Ishikawa (cell line): ENCODE measurements at regions not wholly inside any gene's neighbourhood (a gene's known extent, or its start where the extent isn't known, plus 50 kb on each side); places are given as distances from the start of the nearest gene placed in this dataset.

ENCODE experiments used
- CEBPB ChIP-seq: IDR thresholded peaks from 2 replicates; pipeline ENCODE4 v1.6.1; 2012
- CREB1 ChIP-seq: IDR thresholded peaks from 2 replicates; pipeline ENCODE4 v1.6.1; 2012; ENCODE audit warnings: low read depth
- EGR1 ChIP-seq: IDR thresholded peaks from 2 replicates; pipeline ENCODE4 v1.6.1; 2012
- EP300 ChIP-seq: IDR thresholded peaks from 2 replicates; pipeline ENCODE4 v1.6.1; 2012; ENCODE audit warnings: borderline replicate concordance
- FOXM1 ChIP-seq: IDR thresholded peaks from 2 replicates; pipeline ENCODE4 v1.6.1; 2012; ENCODE audit warnings: low read depth, borderline replicate concordance
- MAX ChIP-seq: IDR thresholded peaks from 2 replicates; pipeline ENCODE4 v1.6.1; 2012
- NFIC ChIP-seq: IDR thresholded peaks from 2 replicates; pipeline ENCODE4 v1.6.1; 2012
- RAD21 ChIP-seq: IDR thresholded peaks from 2 replicates; pipeline ENCODE4 v1.6.1; 2012; ENCODE audit warnings: low read depth
- REST ChIP-seq: IDR thresholded peaks from 2 replicates; pipeline ENCODE4 v1.6.1; 2012; ENCODE audit warnings: low read depth, mild to moderate bottlenecking
- TAF1 ChIP-seq: IDR thresholded peaks from 2 replicates; pipeline ENCODE4 v1.6.1; 2012; ENCODE audit warnings: low read depth, mild to moderate bottlenecking
- TCF12 ChIP-seq: IDR thresholded peaks from 2 replicates; pipeline ENCODE4 v1.6.1; 2012; ENCODE audit warnings: low read depth
- TEAD4 ChIP-seq: IDR thresholded peaks from 2 replicates; pipeline ENCODE4 v1.6.1; 2012
- USF1 ChIP-seq: IDR thresholded peaks from 2 replicates; pipeline ENCODE4 v1.6.1; 2012
- YY1 ChIP-seq: IDR thresholded peaks from 2 replicates; pipeline ENCODE4 v1.6.1; 2012; ENCODE audit warnings: low read depth
- ZBTB7A ChIP-seq: IDR thresholded peaks from 2 replicates; pipeline ENCODE4 v1.6.1; 2012; ENCODE audit warnings: low read depth

GRCh38 chr2:220789961-220790360 is 782.1 kb downstream of the EPHA4 start:
- TF ChIP-seq EP300 (no peak), REST (no peak), RAD21 (no peak), YY1 (no peak), FOXM1 (no peak), ZBTB7A (no peak), TEAD4 (no peak), NFIC (no peak), MAX (no peak), USF1 (no peak), TAF1 (no peak), TCF12 (no peak), EGR1 (no peak), CEBPB (no peak), CREB1 (no peak)

GRCh38 chr2:220795705-220796104 is 776.4 kb downstream of the EPHA4 start:
- TF ChIP-seq MAX (no peak), EP300 (no peak), CREB1 (no peak), TAF1 (no peak), USF1 (no peak), CEBPB (no peak), RAD21 (no peak), EGR1 (no peak), REST (no peak), FOXM1 (no peak), TCF12 (no peak), ZBTB7A (no peak), NFIC (no peak), TEAD4 (no peak), YY1 (no peak)

- TF ChIP-seq TEAD4, result no peak
- no peak for TF ChIP-seq NFIC
- TF ChIP-seq YY1, result no peak
- no peak for TF ChIP-seq FOXM1
- no peak for TF ChIP-seq CREB1
- no peak for TF ChIP-seq TAF1
- TF ChIP-seq CEBPB, result no peak
- TF ChIP-seq ZBTB7A, result no peak
- no peak for TF ChIP-seq EGR1
- no peak for TF ChIP-seq EP300
- TF ChIP-seq REST, result no peak
Observed at GRCh38 chr2:220811115-220811514, 761.0 kb downstream of the EPHA4 start.

GRCh38 chr2:220811952-220812570 is 760.0 kb downstream of the EPHA4 start:
- no peak for TF ChIP-seq EP300
- TF ChIP-seq ZBTB7A, result no peak
- TF ChIP-seq CREB1, result no peak
- TF ChIP-seq MAX, result no peak
- TF ChIP-seq YY1, result no peak
